MM.1S (cell line): ENCODE measurements at regions not wholly inside any gene's neighbourhood (a gene's known extent, or its start where the extent isn't known, plus 50 kb on each side); places are given as distances from the start of the nearest gene placed in this dataset.

ENCODE experiments used
- DNase-seq: peaks from one replicate; pipeline ENCODE4 v3.0.0-alpha.2; 2015
- H2AFZ ChIP-seq: fragments of 300-600 bp; sonication (generic); 2 replicates; pipeline ENCODE4 v1.6.0; 2016; ENCODE audit warnings: antibody characterized with exemption, low read length
- H3F3A ChIP-seq: fragments of 300-600 bp; sonication (generic); 2 replicates; pipeline ENCODE4 v1.6.1; 2016; ENCODE audit warnings: mild to moderate bottlenecking, antibody characterized with exemption, low read length, moderate library complexity, mixed read lengths; ENCODE audit not compliant: insufficient read depth
- H3K27ac ChIP-seq: fragments of 300-600 bp; sonication (generic); 2 replicates; pipeline ENCODE4 v1.5.1; 2016; ENCODE audit warnings: mild to moderate bottlenecking, low read length
- H3K27me3 ChIP-seq: fragments of 300-600 bp; sonication (generic); replicated peaks from 2 replicates; pipeline ENCODE4 v1.6.0; 2016; ENCODE audit warnings: low read length; ENCODE audit not compliant: insufficient read depth
- H3K36me3 ChIP-seq: fragments of 300-600 bp; sonication (generic); replicated peaks from 2 replicates; pipeline ENCODE4 v1.6.1; 2016; ENCODE audit warnings: mild to moderate bottlenecking, low read length, mixed read lengths; ENCODE audit not compliant: insufficient read depth
- H3K4me1 ChIP-seq: fragments of 300-600 bp; sonication (generic); 2 replicates; pipeline ENCODE4 v1.6.1; 2016; ENCODE audit warnings: low read length, mixed read lengths
- H3K4me2 ChIP-seq: fragments of 300-600 bp; sonication (generic); 2 replicates; pipeline ENCODE4 v1.6.0; 2016; ENCODE audit warnings: low read depth, low read length
- H3K4me3 ChIP-seq: fragments of 300-600 bp; sonication (generic); 2 replicates; pipeline ENCODE4 v1.5.1; 2016; ENCODE audit warnings: low read length, mixed read lengths
- H3K79me2 ChIP-seq: fragments of 300-600 bp; sonication (generic); 2 replicates; pipeline ENCODE4 v1.6.1; 2016; ENCODE audit warnings: mixed run types, low read length, mixed read lengths
- H3K9ac ChIP-seq: fragments of 300-600 bp; sonication (generic); 2 replicates; pipeline ENCODE4 v1.6.1; 2016; ENCODE audit warnings: low read length, mixed read lengths
- H3K9me2 ChIP-seq: fragments of 300-600 bp; sonication (generic); replicated peaks from 2 replicates; pipeline ENCODE4 v1.6.1; 2016; ENCODE audit warnings: mild to moderate bottlenecking, low read length, mixed read lengths; ENCODE audit not compliant: insufficient read depth
- H3K9me3 ChIP-seq: fragments of 300-600 bp; sonication (generic); replicated peaks from 2 replicates; pipeline ENCODE4 v1.6.1; 2016; ENCODE audit warnings: mild to moderate bottlenecking, low read length, mixed read lengths; ENCODE audit not compliant: insufficient read depth
- H4K20me1 ChIP-seq: fragments of 300-600 bp; sonication (generic); 2 replicates; pipeline ENCODE4 v1.6.1; 2016; ENCODE audit warnings: mild to moderate bottlenecking, low read length, moderate library complexity, mixed read lengths; ENCODE audit not compliant: insufficient read depth
- EZH2 ChIP-seq: fragments of 300-600 bp; sonication (generic); optimal IDR thresholded peaks from 2 replicates; pipeline ENCODE3; 2017; ENCODE audit warnings: low read depth, mild to moderate bottlenecking, antibody characterized with exemption, low read length, mixed read lengths
- EZH2phosphoT487 ChIP-seq: fragments of 300-600 bp; sonication (generic); IDR thresholded peaks from 2 replicates; pipeline ENCODE4 v1.6.1; 2018; ENCODE audit warnings: antibody characterized with exemption, low read length
- TF ChIP-seq, protein P1 (sequence below): fragments of 300-600 bp; sonication (generic); IDR thresholded peaks from 2 replicates; pipeline ENCODE4 v1.5.1; 2016; ENCODE audit warnings: antibody characterized with exemption, low read length, mixed read lengths

DNA sequence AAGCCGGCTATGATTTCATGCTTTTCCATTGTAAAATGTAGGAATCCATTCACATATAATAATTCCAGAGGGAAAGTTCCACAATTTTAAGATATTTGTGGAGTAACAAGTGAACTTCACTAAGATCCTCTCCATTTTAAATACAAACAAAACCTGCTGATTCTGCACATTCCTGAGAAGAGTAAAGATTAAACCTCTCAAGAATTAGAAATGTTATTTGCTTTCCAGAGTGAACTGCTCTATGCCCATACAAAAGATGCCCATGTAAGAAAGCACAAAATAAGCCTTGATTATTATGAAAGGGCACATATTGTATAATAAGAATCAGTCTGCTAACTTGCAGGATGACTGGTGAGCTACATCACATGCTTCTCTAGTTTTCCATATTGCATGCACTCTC lies 241.5 kb downstream of the COX18 start:
- Histone ChIP-seq H3K27me3 (no peaks in the 10 kb centered on the region), H4K20me1 (no peaks in the 10 kb centered on the region), H3K9me3 (no peaks in the 10 kb centered on the region), H3K4me3 (no peak overlapping the region), H3K4me1 (no peaks in the 10 kb centered on the region), H3K27ac (no peak overlapping the region), H2AFZ (no peak overlapping the region), H3F3A (no peaks in the 10 kb centered on the region), H3K9ac (no peak overlapping the region), H3K36me3 (no peaks in the 10 kb centered on the region), H3K79me2 (no peaks in the 10 kb centered on the region), H3K4me2 (no peak overlapping the region), H3K9me2 (no peaks in the 10 kb centered on the region)
- no peak for DNase-seq
- TF ChIP-seq, protein P1, sequence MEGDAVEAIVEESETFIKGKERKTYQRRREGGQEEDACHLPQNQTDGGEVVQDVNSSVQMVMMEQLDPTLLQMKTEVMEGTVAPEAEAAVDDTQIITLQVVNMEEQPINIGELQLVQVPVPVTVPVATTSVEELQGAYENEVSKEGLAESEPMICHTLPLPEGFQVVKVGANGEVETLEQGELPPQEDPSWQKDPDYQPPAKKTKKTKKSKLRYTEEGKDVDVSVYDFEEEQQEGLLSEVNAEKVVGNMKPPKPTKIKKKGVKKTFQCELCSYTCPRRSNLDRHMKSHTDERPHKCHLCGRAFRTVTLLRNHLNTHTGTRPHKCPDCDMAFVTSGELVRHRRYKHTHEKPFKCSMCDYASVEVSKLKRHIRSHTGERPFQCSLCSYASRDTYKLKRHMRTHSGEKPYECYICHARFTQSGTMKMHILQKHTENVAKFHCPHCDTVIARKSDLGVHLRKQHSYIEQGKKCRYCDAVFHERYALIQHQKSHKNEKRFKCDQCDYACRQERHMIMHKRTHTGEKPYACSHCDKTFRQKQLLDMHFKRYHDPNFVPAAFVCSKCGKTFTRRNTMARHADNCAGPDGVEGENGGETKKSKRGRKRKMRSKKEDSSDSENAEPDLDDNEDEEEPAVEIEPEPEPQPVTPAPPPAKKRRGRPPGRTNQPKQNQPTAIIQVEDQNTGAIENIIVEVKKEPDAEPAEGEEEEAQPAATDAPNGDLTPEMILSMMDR: no peak
- no peak for TF ChIP-seq EZH2
- no peak for TF ChIP-seq EZH2phosphoT487

DNA sequence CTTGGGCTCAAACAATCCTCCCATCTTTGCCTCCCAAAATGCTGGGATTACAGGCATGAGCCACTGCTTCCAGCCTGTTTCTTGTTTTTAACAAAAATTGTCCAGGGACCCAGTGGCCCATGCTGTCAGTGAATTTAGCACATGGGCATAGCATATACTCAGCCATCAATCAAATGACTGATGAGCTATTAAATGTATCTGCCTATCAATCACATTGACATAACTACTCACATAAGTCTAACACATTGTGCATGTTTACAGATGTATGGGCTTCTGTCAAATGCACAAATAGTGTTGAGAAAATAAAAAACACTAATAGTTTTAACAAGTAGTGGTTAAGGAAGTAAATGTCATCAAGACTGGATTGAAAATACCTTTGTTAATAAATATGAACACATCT lies 249.4 kb downstream of the COX18 start:
- TF ChIP-seq EZH2 (no peak), EZH2phosphoT487 (no peak)
- TF ChIP-seq, protein P1: no peak
- H3K9me3 ChIP-seq: no peaks in the 10 kb centered on the region
- no peak overlapping the region for H2AFZ ChIP-seq
- H3K4me1 ChIP-seq: no peaks in the 10 kb centered on the region
- DNase-seq: no peak
- H3K27ac ChIP-seq: no peak overlapping the region
- no peak overlapping the region for H3K4me3 ChIP-seq
- no peaks in the 10 kb centered on the region for H3K9me2 ChIP-seq
- no peaks in the 10 kb centered on the region for H4K20me1 ChIP-seq
- no peak overlapping the region for H3K4me2 ChIP-seq
- H3K79me2 ChIP-seq: no peaks in the 10 kb centered on the region
- H3K36me3 ChIP-seq: no peaks in the 10 kb centered on the region
- no peaks in the 10 kb centered on the region for H3K27me3 ChIP-seq
- no peak overlapping the region for H3K9ac ChIP-seq
- H3F3A ChIP-seq: no peaks in the 10 kb centered on the region

DNA sequence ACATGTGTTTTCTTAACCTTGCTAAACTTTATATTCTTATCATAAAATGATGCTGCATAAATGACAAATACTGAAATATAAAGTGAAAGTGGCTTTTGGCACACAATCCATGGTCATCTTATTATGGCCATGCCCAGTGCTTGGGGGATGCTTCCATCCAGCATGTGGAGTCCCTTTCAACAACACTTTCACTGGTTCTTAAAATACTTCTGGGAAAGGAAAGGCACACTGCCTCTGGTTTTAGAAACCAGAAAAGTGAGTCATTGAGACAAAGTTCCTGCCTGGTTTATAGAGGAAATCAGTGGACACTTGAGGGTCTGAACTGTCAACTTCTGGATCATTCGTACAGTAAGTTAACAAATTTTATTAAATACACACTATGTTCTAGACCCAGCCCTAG lies 248.0 kb upstream of the ADAMTS3 start:
- TF ChIP-seq EZH2 (no peak), EZH2phosphoT487 (no peak)
- TF ChIP-seq, protein P1: no peak
- no peaks in the 10 kb centered on the region for H3K4me1 ChIP-seq
- H3K27ac ChIP-seq: no peak overlapping the region
- H3K4me2 ChIP-seq: no peak overlapping the region
- H3K79me2 ChIP-seq: no peaks in the 10 kb centered on the region
- H4K20me1 ChIP-seq: no peaks in the 10 kb centered on the region
- no peak for DNase-seq
- H3K9me3 ChIP-seq: no peaks in the 10 kb centered on the region
- no peaks in the 10 kb centered on the region for H3F3A ChIP-seq
- no peaks in the 10 kb centered on the region for H3K27me3 ChIP-seq
- H3K9ac ChIP-seq: no peak overlapping the region
- no peaks in the 10 kb centered on the region for H3K9me2 ChIP-seq
- H3K36me3 ChIP-seq: no peaks in the 10 kb centered on the region
- H2AFZ ChIP-seq: no peak overlapping the region
- H3K4me3 ChIP-seq: no peak overlapping the region
